ENCODE measurements at regions not wholly inside any gene's neighbourhood (a gene's known extent, or its start where the extent isn't known, plus 50 kb on each side); places are given as distances from the start of the nearest gene placed in this dataset.

DNA sequence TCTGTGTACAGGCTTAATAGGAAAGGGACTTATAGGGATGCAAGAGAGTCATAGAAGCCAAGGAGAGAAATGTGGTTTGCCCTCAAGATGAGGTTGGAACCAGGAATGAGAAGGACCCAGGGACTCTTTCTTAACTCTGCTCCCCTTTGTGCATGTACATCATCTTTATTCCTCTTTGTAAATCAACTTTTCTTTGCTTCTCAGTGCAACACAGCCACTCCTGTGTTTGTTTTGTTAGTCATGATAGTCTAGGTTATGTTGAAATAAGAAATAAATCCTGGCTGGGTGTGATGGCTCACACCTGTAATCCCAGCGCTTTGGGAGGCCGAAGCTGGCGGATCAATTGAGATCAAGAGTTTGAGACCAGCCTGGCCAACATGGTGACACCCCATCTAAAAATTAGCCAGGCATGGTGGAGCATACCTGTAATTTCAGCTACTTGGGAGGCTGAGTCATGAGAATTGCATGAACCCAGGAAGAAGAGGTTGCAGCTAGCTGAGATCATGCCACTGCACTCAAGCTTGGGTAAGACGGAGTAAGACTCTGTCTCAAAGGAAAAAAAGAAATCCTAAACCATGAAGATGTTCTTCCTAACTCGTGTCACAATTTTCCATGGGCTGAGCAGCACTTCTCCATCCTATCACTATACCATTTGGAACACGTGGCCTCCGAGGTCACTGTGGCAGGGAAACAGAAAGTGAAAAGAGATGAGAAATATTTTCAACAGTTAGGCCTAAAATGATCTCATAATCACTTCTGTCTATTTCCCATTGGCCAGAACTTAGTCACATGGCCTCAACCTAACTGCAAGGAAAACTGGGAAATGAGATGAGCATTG, 73.0 kb upstream of the TMEM17 start:
- TF ChIP-seq RAD21 (IDR thresholded peaks at IDR 0.05; ENCODE audit: low read length) (no peak), POLR2AphosphoS5 (IDR thresholded peaks at IDR 0.05; ENCODE audit: low read depth, low read length) (no peak), EZH2phosphoT487 (IDR thresholded peaks at IDR 0.05; ENCODE audit: borderline replicate concordance, low read depth) (no peak)

Measured in SK-N-SH (cell line).